T-helper 1 cell treated with Interleukin-12 subunit alpha and Interleukin-12 subunit beta and Interleukin-4 antibody, amounts not matched to agents 30 μg/mL and 1 μg/mL, for 36 hours (primary cell): ENCODE measurements at regions not wholly inside any gene's neighbourhood (a gene's known extent, or its start where the extent isn't known, plus 50 kb on each side); places are given as distances from the start of the nearest gene placed in this dataset.
"Not testable (repeated sequence)": the region's sequence is repeated elsewhere in the genome, so short reads cannot be mapped to it uniquely, and the experiment has no call there.

Source experiments
- H3K27ac Mint-ChIP-seq: one replicate; pipeline ENCODE4 v1.8.0; 2021; ENCODE audit warnings: mild to moderate bottlenecking, mixed read lengths
- H3K27me3 Mint-ChIP-seq: one replicate; pipeline ENCODE4 v1.8.0; 2021; ENCODE audit warnings: low read depth, mixed read lengths
- H3K36me3 Mint-ChIP-seq: one replicate; pipeline ENCODE4 v1.8.0; 2021; ENCODE audit warnings: low read depth, mixed read lengths
- H3K4me1 Mint-ChIP-seq: one replicate; pipeline ENCODE4 v1.8.0; 2021; ENCODE audit warnings: low read depth, mixed read lengths
- H3K4me3 Mint-ChIP-seq: one replicate; pipeline ENCODE4 v1.8.0; 2021; ENCODE audit warnings: mild to moderate bottlenecking, moderate library complexity, mixed read lengths
- H3K9me3 Mint-ChIP-seq: one replicate; pipeline ENCODE4 v1.8.0; 2021; ENCODE audit warnings: mixed read lengths

DNA sequence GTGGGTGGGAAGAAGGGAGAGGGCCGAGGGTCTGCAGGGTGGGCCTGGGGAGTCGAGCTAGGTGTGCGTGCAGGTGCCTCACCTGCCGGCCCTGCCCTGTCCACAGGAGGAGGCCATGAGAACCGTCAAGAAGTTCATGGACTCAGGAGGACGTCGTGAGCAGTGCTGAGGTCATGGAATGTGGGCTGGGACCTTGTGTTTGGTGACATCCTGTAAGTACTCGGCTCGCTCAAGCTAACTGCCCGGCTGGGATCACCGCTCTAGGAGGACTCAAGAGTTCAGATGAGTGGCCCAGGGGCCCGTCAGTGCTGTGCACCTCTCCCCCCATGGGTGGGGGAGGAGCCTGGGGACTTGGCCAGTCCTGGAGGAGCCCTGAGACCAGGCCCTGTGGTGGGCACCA, 4444.0 kb upstream of the TPTE start:
- H3K4me1 Mint-ChIP-seq, H3K27me3 Mint-ChIP-seq, H3K36me3 Mint-ChIP-seq, H3K4me3 Mint-ChIP-seq, H3K27ac Mint-ChIP-seq, H3K9me3 Mint-ChIP-seq: not testable (repeated sequence)

GRCh38 chr21:6078902-6079301, 4442.5 kb upstream of the TPTE start:
- H3K4me3 Mint-ChIP-seq, H3K9me3 Mint-ChIP-seq, H3K4me1 Mint-ChIP-seq, H3K27ac Mint-ChIP-seq, H3K36me3 Mint-ChIP-seq, H3K27me3 Mint-ChIP-seq: not testable (repeated sequence)

GRCh38 chr21:6080941-6081655, 4440.3 kb upstream of the TPTE start:
- not testable (repeated sequence) for H3K27ac Mint-ChIP-seq, H3K4me3 Mint-ChIP-seq, H3K27me3 Mint-ChIP-seq, H3K9me3 Mint-ChIP-seq, H3K36me3 Mint-ChIP-seq, H3K4me1 Mint-ChIP-seq

DNA sequence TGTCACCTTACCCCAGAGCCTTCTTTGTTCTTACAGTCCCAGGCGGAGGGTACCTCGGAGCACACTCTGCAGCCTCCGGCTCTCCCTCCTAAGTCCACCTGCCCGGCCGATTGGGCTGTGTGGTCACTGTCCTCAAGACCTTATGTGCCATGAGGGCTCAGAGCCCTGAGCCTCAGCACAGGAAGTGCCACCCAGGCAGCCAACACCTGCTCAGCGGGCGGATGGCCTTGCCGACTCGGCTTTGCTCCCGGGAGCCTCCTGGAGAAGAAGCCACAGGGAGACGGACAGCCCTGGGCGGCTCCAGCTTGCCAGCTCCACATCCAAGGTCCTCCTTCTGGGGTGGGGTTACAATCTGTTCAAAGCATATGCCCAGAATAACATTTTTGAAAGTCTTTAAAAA, 4439.2 kb upstream of the TPTE start:
- not testable (repeated sequence) for H3K4me3 Mint-ChIP-seq, H3K27ac Mint-ChIP-seq, H3K36me3 Mint-ChIP-seq, H3K9me3 Mint-ChIP-seq, H3K27me3 Mint-ChIP-seq, H3K4me1 Mint-ChIP-seq

- not testable (repeated sequence) for H3K27ac Mint-ChIP-seq, H3K4me3 Mint-ChIP-seq, H3K9me3 Mint-ChIP-seq, H3K4me1 Mint-ChIP-seq, H3K36me3 Mint-ChIP-seq, H3K27me3 Mint-ChIP-seq
Observed at GRCh38 chr21:6083574-6084120, 4437.7 kb upstream of the TPTE start.

- H3K27me3 Mint-ChIP-seq, H3K4me3 Mint-ChIP-seq, H3K9me3 Mint-ChIP-seq, H3K27ac Mint-ChIP-seq, H3K36me3 Mint-ChIP-seq, H3K4me1 Mint-ChIP-seq: not testable (repeated sequence)
Observed at GRCh38 chr21:6086038-6086437, 4435.3 kb upstream of the TPTE start.

GRCh38 chr21:6087579-6088178, 4433.7 kb upstream of the TPTE start:
- H3K9me3 Mint-ChIP-seq, H3K27me3 Mint-ChIP-seq, H3K36me3 Mint-ChIP-seq, H3K27ac Mint-ChIP-seq, H3K4me1 Mint-ChIP-seq, H3K4me3 Mint-ChIP-seq: not testable (repeated sequence)

DNA sequence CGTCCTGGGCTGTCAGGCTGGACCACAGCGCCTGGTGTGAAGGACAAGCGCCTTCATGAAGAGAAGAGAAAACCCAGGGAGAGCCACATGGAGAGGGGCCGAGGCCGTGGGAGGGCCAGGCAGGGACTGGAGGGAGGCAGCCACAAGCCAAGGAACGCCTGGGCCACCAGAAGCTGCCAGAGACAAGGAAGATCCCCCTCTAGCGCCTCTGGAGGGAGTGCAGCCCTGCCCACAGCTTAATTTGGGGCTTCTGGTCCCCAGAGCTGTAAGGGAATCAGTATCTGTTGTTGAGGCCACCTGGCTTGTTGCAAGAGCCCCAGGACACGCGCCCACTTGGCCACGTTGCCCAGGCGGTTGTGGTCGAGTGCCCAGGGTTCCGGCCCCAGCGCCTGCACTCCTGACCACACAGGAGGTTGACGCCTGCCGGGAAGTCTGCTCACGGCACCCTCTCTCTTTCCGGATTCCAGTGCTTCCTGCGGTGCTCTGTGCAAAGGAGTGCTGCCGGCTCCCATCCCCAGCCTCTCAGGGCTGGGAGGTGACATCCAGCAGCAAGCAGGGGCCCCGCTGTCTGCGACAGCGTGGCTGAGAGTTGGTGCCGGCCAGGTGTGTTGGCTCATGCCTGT, 4431.0 kb upstream of the TPTE start:
- H3K4me1 Mint-ChIP-seq, H3K4me3 Mint-ChIP-seq, H3K9me3 Mint-ChIP-seq, H3K27me3 Mint-ChIP-seq, H3K27ac Mint-ChIP-seq, H3K36me3 Mint-ChIP-seq: not testable (repeated sequence)

DNA sequence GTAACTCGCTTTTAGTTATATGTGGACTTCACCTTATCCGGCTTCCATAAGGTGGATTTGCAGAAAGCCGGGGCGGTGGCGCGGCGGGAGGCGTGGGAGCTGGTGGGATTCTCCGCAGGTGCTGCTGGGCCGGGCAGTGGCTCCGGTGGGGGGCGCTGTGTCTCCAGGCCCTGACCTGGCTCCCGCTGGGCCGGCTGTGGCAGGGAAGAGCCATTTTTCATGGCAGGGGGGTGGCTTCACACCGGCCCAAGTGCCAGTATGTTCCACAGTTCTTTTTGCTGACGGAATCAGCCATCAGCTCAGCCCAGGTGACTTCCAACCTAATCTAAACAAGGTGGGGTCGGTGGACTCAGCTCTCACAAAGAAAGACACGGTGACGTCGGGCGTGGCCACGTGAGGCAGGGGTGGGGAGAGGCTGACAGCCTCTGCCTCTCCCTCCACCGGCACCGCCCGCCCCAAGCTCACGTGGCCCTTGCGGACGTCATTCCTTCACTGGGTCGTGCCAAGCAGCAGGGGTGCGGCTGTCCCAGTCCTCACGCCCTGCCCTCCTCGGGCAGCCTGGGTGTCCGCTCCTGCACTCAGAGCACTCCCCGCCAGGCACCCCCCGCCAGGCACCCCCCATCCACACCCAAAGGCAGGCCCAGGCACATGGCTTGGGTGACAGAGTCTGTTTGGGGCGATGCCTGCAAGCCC, 4429.9 kb upstream of the TPTE start:
- not testable (repeated sequence) for H3K27me3 Mint-ChIP-seq, H3K36me3 Mint-ChIP-seq, H3K4me3 Mint-ChIP-seq, H3K27ac Mint-ChIP-seq, H3K4me1 Mint-ChIP-seq, H3K9me3 Mint-ChIP-seq

DNA sequence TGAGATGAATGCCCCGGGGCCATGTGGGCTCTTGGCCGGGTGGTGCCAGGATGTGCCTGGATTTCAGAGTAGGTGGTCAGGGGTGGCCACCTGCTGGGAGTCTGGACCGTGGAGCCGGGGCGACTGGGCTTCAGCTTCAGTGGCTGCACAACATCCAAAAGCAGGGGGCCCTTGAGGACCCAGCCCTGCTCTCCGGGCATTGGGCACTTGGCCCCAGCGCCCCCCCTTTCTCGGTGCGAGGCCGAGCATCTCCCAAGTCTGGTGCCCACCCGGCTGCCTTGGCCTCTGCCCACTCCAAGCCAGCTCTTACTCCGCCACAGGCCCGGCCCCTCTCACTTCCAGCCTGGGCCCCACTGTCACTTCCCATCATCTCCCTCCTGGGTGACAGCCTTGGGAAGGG, 4429.0 kb upstream of the TPTE start:
- not testable (repeated sequence) for H3K4me3 Mint-ChIP-seq, H3K36me3 Mint-ChIP-seq, H3K4me1 Mint-ChIP-seq, H3K27ac Mint-ChIP-seq, H3K27me3 Mint-ChIP-seq, H3K9me3 Mint-ChIP-seq

GRCh38 chr21:6093419-6093818, 4428.0 kb upstream of the TPTE start:
- not testable (repeated sequence) for H3K36me3 Mint-ChIP-seq, H3K27me3 Mint-ChIP-seq, H3K27ac Mint-ChIP-seq, H3K9me3 Mint-ChIP-seq, H3K4me1 Mint-ChIP-seq, H3K4me3 Mint-ChIP-seq

DNA sequence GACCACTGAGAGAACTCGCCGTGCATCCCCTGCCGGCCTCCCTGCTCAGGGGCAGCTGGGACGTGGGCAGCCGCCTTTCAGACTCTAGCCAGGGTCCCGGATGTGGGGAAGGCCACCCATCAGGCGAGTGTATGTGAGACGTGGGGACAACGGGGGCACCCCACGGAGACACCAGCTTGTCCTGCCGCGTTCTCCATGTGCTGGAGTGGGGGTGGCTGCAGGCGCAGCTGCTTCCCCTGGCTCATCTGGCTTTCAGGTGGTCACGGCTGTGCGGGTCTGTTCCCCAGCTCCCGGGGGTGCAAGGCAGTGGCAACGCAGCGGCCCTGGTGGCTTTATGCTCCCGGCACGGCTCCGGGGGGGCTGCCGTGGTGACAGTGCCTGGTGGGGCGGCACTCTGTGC, 4427.5 kb upstream of the TPTE start:
- not testable (repeated sequence) for H3K4me1 Mint-ChIP-seq, H3K27ac Mint-ChIP-seq, H3K4me3 Mint-ChIP-seq, H3K27me3 Mint-ChIP-seq, H3K9me3 Mint-ChIP-seq, H3K36me3 Mint-ChIP-seq

- H3K27me3 Mint-ChIP-seq, H3K4me3 Mint-ChIP-seq, H3K36me3 Mint-ChIP-seq, H3K27ac Mint-ChIP-seq, H3K9me3 Mint-ChIP-seq, H3K4me1 Mint-ChIP-seq: not testable (repeated sequence)
Observed at GRCh38 chr21:6095304-6095703, 4426.1 kb upstream of the TPTE start.

DNA sequence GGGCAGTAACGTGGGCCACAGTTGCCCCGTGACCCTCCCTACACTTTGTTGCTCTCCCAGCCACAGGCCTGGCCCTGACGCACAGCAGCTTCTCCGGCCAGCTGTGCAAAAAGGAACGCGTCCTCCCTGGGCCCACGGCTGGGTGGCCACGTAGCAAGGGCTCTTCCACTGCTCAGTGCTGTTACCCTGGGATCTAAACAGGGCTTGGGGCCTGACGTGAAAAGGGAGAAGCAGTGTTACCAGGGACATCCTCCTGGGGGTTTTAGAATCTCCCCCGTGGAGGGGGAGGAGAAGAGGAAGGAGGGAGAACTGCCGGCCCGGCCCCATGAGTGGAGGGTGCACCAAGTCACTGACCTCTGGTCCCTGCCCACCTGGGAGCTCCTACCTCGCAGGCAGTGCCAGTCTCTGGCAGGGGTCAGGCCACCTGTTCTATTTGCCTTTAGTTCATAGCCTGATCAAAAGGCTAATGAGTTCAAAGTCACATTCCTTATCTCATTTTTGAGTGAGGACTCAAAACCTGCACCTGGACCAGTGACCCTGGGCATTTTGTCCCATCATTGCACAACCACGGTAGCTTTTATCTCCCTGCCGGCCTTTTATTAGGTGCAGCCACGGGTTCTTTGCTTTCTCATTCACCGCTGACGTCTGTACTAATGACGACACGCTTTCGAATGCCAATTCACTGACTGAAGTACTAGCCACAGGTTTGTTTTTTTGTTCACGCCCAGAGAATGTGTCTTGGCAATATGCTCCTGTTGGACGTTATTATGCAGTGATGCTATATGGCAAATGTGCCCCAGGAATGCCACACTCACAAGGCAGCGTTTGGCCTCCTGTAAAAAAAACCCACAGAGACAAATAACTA, 4424.6 kb upstream of the TPTE start:
- not testable (repeated sequence) for H3K9me3 Mint-ChIP-seq, H3K27ac Mint-ChIP-seq, H3K4me1 Mint-ChIP-seq, H3K36me3 Mint-ChIP-seq, H3K4me3 Mint-ChIP-seq, H3K27me3 Mint-ChIP-seq
